ENCODE measurements at regions not wholly inside any gene's neighbourhood (a gene's known extent, or its start where the extent isn't known, plus 50 kb on each side); places are given as distances from the start of the nearest gene placed in this dataset.
"Not testable (repeated sequence)": the region's sequence is repeated elsewhere in the genome, so short reads cannot be mapped to it uniquely, and the experiment has no call there.

DNA sequence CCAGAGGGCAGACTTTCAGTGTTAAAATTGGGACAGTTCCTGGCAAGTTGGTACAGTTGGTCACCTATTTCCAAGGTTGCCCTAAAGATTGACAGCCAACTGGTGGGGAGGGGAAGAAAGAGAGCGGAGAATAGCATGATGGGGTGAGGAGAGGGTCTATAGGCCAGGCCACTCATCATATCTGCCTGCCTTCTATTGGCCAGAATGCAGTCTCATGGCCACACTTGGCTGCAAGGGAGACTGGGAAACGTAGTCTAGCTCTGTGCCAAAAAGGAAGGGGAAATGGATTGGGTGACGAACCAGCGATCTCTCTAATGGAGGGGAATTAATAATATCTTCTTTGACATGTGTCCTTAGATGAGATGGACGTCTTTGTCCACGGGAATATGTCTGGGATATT, 197.4 kb upstream of the ATP6AP2 start:
- CTCF ChIA-PET = no interaction called here
- POLR2A ChIA-PET = no interaction called here

- POLR2A ChIA-PET = no interaction called here
- CTCF ChIA-PET = no interaction called here
Observed at GRCh38 chrX:40380655-40381488, 199.9 kb upstream of the ATP6AP2 start.

DNA sequence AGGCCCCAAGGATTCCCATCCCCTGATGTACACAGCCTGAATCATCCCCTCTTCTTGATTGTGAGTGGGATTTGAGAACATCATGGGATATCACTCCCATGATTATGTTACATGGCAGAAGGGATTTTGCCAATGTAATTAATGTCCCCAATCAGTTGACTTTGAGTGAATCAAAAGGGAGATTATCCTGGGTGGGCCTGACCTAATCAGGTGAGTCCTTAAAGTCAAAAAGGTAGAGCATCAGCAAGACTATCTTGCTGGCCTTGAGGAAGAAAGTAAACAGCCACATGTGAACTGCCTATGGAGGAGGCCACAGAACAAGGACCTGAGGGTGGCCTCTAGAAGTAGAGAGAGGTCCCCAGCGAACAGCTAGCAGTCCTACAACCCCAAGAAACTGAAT, 203.1 kb upstream of the ATP6AP2 start:
- ChIA-PET CTCF (no interaction called here), POLR2A (no interaction called here)

DNA sequence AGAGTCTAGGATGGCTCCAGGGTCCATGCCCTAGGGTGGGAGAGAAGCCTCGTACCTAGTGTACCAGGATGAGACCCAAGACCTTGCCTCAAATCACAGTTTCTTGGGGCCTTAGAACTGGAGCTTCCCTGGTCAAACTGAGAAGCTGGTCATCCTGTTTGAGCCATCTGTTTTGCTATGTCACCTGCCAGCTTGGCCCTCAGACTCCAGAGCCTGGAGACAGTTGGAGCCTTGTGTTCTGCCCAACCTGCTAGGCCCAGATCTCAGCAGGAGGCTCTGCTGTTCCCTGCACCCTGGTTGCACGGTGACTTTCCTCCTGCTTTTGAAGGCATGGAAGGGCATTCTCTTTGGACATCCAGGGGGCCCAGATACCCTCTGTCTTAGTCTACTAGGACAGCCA, 206.3 kb upstream of the ATP6AP2 start:
- ChIA-PET CTCF (no interaction called here), POLR2A (no interaction called here)

GRCh38 chrX:40373641-40374040, 207.1 kb upstream of the ATP6AP2 start:
- ChIA-PET POLR2A (no interaction called here), CTCF (no interaction called here)

DNA sequence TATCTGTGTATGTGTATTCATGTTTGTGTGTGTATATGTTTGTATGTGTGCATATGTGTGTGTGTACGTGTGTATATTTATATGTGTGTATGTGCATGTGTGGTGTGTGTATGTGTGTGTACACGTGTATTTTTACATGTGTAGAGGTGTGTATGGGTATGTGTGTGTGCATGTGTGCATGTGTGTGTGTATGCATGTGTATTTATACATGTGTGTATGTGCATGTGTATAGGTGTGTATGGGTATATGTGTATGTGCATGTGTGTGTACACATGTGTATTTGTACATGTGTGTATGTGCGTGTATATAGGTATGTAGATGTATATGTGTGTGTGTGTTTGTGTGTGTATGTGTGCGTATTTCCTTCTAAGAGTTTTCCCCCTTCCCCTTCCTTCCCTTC, 207.7 kb upstream of the ATP6AP2 start:
- CTCF ChIA-PET = no interaction called here
- POLR2A ChIA-PET = no interaction called here

- ChIA-PET POLR2A (no interaction called here), CTCF (no interaction called here)
Observed at GRCh38 chrX:40371376-40371775, 209.4 kb upstream of the ATP6AP2 start.

DNA sequence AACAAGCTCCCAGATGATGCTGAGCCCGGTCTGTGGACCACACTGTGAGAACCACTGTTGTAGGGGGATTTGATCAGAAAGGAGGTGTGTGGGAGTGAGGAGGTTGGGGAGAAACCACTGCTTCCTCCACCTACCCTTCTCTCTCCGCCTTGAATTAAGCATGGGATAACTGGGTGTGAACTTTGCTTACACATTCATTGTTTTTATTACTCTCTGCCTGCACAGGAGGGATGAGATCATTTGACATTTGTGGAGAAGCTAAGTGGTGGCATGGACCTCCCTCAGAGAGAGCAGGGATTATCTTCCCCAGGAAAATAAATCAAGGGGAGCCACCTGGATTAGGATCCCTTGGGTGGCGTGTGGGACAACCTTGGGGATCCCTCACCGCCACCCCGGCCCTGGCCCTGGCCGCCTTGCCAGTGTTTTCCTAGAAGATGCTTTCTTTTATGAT, 212.1 kb upstream of the ATP6AP2 start:
- ChIA-PET CTCF (no interaction called here), POLR2A (no interaction called here)

GRCh38 chrX:40366661-40367060, 214.1 kb upstream of the ATP6AP2 start:
- POLR2A ChIA-PET = no interaction called here
- CTCF ChIA-PET = no interaction called here

- POLR2A ChIA-PET = not testable (repeated sequence)
Observed at GRCh38 chrX:40362291-40362690, 218.5 kb upstream of the ATP6AP2 start.

GRCh38 chrX:40360557-40360956, 220.2 kb upstream of the ATP6AP2 start:
- ChIA-PET POLR2A (no interaction called here), CTCF (no interaction called here)

More at GRCh38 chrX:40362291-40362690, 218.5 kb upstream of the ATP6AP2 start:
- CTCF ChIA-PET = not testable (repeated sequence)

- POLR2A ChIA-PET = no interaction called here
- CTCF ChIA-PET = no interaction called here
Observed at GRCh38 chrX:40359593-40359992, 221.2 kb upstream of the ATP6AP2 start.

- ChIA-PET POLR2A (no interaction called here), CTCF (no interaction called here)
Observed at GRCh38 chrX:40358994-40359393, 221.8 kb upstream of the ATP6AP2 start.

- CTCF ChIA-PET = no interaction called here
- POLR2A ChIA-PET = no interaction called here
Observed at GRCh38 chrX:40349251-40349650, 231.5 kb upstream of the ATP6AP2 start.

DNA sequence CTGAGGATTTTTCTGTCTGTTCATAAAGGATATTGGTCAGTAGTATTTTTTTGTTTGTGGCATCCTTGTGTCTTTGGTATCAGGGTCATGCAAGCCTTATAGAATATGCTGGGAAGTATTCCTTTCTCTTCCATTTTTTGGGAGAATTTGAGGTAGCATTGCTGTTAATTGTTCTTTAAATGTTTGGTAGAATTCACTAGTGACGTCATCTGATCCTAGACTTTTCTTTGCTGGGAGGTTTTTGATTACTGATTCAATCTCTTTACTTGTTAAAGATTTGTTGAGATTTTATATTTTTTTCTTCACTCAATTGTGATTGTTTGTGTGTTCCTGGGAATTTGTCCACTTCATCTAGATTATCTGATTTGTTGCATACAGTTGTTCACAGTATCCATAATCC, 234.4 kb upstream of the ATP6AP2 start:
- CTCF ChIA-PET = no interaction called here
- POLR2A ChIA-PET = no interaction called here

- POLR2A ChIA-PET = no interaction called here
Observed at GRCh38 chrX:40343319-40343718, 237.5 kb upstream of the ATP6AP2 start.

DNA sequence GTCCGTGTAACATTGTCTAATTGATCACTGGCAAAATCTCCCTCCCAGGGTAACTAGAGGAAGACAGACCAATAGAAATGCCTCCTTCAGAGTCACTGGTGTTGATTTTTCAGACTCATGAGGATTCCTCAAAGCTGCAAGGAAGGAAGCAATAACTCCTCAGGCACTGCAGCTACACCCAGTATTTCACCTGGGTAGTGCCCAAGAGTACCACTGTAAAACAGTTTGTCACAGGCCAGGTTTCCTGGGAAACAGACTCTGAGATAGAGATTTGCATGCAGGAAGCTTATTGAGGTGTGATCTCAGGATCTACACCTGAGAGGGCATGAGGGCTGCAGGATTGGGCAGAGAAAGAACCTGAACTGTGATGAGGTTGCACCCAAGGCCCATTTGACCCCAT, 240.7 kb upstream of the ATP6AP2 start:
- CTCF ChIA-PET = no interaction called here

More at GRCh38 chrX:40343319-40343718, 237.5 kb upstream of the ATP6AP2 start:
- CTCF ChIA-PET = no interaction called here

GRCh38 chrX:40333344-40333743, 235.6 kb upstream of the BCOR start:
- ChIA-PET POLR2A (no interaction called here), CTCF (no interaction called here)

More for the DNA sequence above, 240.7 kb upstream of the ATP6AP2 start:
- POLR2A ChIA-PET = no interaction called here

DNA sequence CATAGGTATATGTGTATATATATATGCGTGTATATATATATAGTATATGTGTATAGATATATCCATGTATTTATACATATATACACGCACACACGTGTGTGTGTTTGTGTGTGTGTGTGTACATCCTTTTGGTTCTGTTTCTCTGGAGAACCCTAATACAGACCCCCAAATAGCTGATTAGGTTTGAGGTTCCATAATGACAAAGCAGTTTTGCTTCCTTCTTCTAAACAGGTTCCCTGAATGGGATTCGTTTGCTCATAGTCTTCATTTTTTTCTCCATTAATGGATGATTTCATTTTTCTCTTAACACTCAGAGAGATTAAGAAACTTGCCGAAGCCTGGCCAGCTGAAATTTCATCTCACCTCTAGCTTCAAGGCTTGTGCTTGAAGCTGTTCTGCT, 234.0 kb upstream of the BCOR start:
- CTCF ChIA-PET = no interaction called here

DNA sequence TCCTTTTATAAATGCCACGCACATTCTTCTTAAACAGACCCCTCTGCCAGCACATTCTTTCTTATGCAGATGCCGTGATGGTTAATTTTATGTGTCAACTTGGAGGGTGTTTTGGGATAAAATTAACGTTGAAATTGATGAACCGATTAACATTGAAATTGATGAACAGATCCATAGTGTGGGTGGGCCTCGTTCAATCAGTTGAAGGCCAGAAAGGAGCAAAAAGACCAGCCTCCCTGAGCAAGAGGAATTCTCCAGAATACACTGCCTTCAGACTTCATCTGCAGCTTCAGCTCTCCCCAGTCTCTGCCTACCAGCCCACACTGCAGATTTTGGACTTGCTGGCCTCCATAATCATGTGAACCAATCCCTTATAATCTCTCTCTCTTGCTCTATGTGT, 233.6 kb upstream of the BCOR start:
- ChIA-PET CTCF (no interaction called here), POLR2A (no interaction called here)

More for the DNA sequence above, 234.0 kb upstream of the BCOR start:
- POLR2A ChIA-PET = no interaction called here

DNA sequence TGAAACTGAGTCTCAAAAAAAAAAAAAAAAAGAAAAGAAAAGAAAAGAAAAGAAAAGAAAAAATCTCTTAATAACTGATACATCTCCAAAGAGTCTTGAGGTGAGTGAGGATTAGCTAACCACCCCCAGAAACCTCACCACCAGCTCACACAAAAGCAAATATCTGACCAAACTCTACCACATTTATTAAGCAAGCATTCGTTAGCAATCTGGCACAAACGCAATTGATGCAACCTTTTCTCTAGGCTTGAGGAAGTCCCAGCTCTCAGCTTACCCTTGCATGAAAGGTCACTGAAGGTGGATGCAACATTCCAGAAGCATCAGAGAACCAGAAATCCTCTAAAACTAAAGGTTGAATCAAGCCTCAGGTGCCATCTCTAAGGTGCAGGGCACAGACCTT, 231.9 kb upstream of the BCOR start:
- ChIA-PET POLR2A (no interaction called here), CTCF (no interaction called here)

GRCh38 chrX:40327085-40327484, 229.3 kb upstream of the BCOR start:
- ChIA-PET POLR2A (no interaction called here), CTCF (no interaction called here)
